ENCODE measurements at regions not wholly inside any gene's neighbourhood (a gene's known extent, or its start where the extent isn't known, plus 50 kb on each side); places are given as distances from the start of the nearest gene placed in this dataset.

DNA sequence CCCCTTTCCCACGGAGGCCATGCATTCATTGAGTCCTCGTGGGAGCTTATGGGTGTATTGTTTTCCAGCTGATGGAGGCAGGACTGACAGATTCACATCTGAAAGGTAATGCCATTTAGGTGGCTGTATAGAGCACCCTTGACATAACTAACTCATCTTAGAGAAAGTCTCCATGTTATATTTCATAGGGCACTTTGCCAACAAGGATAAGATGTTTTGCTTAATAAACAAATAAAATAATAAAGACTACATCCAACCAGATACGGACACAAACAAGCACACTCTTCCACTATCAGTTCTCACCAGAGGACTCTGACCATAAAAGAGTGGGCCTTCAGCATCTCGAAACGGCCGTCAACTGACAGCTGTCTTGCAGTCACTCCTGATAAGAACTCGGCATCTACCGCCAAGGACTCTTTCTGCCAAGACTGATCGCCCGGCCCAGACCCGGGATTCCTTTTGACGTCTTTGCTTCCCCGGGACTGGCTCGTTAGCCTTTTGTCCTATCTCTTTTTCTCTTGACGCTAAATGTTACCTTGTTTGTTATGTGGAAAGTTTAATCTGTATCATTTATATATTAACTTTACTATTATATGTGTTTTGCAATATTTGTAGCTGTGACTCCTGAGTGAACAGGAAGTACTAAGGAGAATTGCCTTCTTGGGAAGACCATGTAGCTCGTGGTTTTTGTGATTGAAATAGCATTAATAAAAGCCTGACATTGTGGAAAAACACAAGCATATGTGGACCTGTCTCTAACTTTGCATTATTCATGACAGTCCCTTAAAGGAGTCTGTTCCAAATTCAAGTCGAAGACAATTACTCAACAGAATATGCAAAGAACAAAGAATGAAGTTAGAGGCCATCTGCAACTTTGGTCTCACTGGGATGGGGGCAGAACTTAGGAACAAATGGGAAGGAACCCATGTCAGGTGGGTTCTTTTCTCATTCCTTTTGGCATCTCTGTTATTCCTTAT lies 195.1 kb downstream of the LPIN1 start:
- Mint-ChIP-seq H3K36me3 (peaks cover 4% of the 10 kb centered on the region), H3K27ac (no peak overlapping the region), H3K27me3 (no peaks in the 10 kb centered on the region), H3K4me1 (ENCODE audit: unreplicated experiment) (peaks cover 5% of the 10 kb centered on the region), H3K4me3 (no peak overlapping the region), H3K9me3 (peaks cover 5% of the 10 kb centered on the region)
- DNase-seq (ENCODE audit: extremely low spot score, unreplicated experiment) = no peak
- TF ChIP-seq, protein P1, sequence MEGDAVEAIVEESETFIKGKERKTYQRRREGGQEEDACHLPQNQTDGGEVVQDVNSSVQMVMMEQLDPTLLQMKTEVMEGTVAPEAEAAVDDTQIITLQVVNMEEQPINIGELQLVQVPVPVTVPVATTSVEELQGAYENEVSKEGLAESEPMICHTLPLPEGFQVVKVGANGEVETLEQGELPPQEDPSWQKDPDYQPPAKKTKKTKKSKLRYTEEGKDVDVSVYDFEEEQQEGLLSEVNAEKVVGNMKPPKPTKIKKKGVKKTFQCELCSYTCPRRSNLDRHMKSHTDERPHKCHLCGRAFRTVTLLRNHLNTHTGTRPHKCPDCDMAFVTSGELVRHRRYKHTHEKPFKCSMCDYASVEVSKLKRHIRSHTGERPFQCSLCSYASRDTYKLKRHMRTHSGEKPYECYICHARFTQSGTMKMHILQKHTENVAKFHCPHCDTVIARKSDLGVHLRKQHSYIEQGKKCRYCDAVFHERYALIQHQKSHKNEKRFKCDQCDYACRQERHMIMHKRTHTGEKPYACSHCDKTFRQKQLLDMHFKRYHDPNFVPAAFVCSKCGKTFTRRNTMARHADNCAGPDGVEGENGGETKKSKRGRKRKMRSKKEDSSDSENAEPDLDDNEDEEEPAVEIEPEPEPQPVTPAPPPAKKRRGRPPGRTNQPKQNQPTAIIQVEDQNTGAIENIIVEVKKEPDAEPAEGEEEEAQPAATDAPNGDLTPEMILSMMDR (conservative IDR thresholded peaks at IDR 0.05) = no peak

DNA sequence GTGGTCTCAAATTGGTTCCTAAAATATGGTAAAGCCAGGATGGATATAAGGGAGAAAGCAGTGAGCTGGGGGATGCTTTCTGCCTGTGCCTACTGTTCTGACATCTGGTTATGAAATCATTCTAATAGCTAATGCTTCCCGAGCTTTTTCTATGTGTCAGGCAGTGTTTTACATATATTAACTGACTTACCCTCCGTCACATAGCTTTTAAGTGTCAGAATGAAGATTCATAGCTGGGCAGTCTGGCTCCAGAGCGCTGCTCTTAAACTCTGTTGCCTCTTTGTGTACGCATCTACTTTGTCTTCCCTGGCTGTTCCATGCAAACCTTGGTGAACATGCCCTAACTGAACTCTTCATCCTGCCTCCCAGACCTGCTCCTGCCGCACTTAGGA lies 195.7 kb downstream of the LPIN1 start:
- peaks cover 5% of the 10 kb centered on the region for H3K4me1 Mint-ChIP-seq (ENCODE audit: unreplicated experiment)
- H3K27me3 Mint-ChIP-seq = no peaks in the 10 kb centered on the region
- TF ChIP-seq, protein P1 (conservative IDR thresholded peaks at IDR 0.05) = no peak
- peaks cover 4% of the 10 kb centered on the region for H3K36me3 Mint-ChIP-seq
- no peak overlapping the region for H3K27ac Mint-ChIP-seq
- H3K4me3 Mint-ChIP-seq = no peak overlapping the region
- no peak for DNase-seq (ENCODE audit: extremely low spot score, unreplicated experiment)
- peaks cover 5% of the 10 kb centered on the region for H3K9me3 Mint-ChIP-seq

DNA sequence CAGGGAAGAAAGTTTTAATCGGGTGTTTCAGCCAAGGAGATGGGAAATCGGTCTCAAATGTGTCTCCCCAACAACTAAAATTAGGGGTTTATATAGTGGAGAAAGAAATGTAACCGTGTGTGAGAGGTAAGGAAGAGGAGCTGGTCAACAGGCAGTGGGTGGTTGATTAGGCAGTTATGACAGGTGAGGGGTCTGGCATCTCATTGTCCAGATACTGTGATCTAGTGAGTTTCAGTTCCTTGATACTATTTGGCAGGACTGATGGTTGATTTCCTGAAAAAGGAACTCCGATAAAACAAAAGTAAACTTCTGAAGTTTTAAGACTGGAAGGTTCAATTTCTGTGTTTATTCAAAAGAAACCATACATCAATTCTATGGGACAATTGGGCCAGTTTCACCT lies 197.9 kb downstream of the LPIN1 start:
- Mint-ChIP-seq H3K4me1 (ENCODE audit: unreplicated experiment) (peaks cover 5% of the 10 kb centered on the region), H3K9me3 (no peaks in the 10 kb centered on the region), H3K27ac (no peak overlapping the region), H3K27me3 (no peaks in the 10 kb centered on the region), H3K36me3 (no peaks in the 10 kb centered on the region), H3K4me3 (no peak overlapping the region)
- TF ChIP-seq, protein P1 (conservative IDR thresholded peaks at IDR 0.05) = no peak
- DNase-seq (ENCODE audit: extremely low spot score, unreplicated experiment) = no peak

DNA sequence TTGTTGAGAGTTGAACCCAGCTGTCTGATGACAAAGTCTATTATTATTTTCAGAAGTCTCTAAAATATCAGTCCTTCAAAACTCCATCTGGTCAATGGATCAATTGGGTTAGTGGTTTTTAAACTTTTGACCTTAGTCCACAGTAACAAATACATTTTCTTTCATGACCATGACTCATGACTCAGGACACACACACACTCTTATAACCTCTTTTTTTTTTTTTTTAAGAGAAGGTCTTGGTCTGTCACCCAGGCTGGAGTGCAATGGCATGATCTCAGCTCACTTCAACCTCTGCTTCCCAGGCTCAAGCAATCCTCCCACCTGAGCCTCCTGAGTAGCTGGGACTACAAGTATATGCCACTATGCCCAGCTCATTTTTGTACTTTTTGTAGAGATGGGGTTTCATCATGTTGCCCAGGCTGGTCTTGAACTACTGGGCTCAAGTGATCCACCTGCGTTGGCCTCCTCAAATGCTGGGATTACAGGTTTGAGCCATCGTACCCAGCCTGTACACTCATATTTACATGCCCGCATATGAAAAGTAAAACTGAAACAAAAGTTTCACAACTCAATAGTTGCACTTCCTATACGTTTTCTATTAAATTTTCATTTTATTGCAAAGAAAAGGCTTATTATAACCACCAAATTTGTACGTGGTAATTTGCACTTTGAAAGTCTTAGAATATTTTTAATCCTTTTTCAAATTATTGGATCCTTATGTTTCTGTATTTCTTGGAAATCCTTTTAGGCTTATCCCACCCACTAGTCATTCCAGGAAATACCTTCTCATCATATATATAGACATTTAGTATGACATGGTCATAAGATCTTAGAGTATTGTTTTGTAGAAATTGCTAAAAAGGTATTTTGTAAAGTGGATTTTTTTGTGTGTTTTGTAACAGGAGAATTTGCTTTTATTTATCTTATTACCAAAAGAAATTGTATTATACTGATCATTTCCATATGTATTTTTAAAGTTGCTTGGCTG lies 199.0 kb downstream of the LPIN1 start:
- Mint-ChIP-seq H3K9me3 (no peaks in the 10 kb centered on the region), H3K36me3 (no peaks in the 10 kb centered on the region), H3K4me3 (no peak overlapping the region), H3K27me3 (no peaks in the 10 kb centered on the region), H3K27ac (no peak overlapping the region), H3K4me1 (ENCODE audit: unreplicated experiment) (peaks cover 5% of the 10 kb centered on the region)
- no peak for DNase-seq (ENCODE audit: extremely low spot score, unreplicated experiment)
- TF ChIP-seq, protein P1 (conservative IDR thresholded peaks at IDR 0.05) = no peak

DNA sequence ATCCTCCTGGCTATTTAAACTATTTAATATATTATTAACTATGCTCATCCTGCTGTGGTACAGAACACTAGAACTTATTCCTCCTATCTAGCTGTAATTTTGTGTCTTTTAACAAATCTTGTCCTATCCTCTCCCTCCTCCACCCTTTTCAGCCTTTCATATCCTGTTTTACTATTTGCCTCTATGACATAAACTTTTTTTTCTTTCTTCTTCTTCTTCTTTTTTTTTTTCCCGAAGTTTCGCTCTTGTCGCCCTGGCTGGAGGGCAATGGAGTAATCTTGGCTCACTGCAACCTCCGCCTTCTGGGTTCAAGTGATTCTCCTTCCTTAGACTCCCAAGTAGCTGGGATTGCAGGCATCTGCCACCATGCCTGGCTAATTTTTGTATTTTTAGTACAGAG lies 201.5 kb downstream of the LPIN1 start:
- TF ChIP-seq, protein P1 (conservative IDR thresholded peaks at IDR 0.05) = no peak
- H3K4me1 Mint-ChIP-seq (ENCODE audit: unreplicated experiment) = no peaks in the 10 kb centered on the region
- H3K36me3 Mint-ChIP-seq = no peaks in the 10 kb centered on the region
- no peak for DNase-seq (ENCODE audit: extremely low spot score, unreplicated experiment)
- H3K9me3 Mint-ChIP-seq = no peaks in the 10 kb centered on the region
- H3K27me3 Mint-ChIP-seq = no peaks in the 10 kb centered on the region
- no peak overlapping the region for H3K27ac Mint-ChIP-seq
- H3K4me3 Mint-ChIP-seq = no peak overlapping the region
